ENCODE measurements at regions not wholly inside any gene's neighbourhood (a gene's known extent, or its start where the extent isn't known, plus 50 kb on each side); places are given as distances from the start of the nearest gene placed in this dataset.

DNA sequence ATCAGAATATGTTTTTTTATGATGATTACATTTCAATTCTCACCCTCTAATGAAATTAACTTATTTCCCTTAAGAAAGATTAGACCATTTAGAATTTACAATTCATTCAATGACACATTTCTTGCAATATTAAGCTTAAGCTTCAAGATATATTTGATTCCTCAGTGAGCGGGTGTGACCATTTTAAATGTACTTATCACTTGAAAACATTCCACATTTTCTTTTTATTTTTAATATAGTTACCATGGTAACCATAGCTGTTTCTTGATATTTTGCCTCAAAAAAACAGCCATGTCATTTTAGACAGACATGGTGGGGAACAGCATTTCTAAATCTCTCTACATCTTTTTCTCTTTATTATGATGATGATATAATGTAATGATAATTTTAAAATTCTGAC, 1029.0 kb upstream of the B3GALT2 start:
- TF ChIP-seq CBX3 (IDR thresholded peaks at IDR 0.05; ENCODE audit: borderline replicate concordance, low read depth), result no peak
- TF ChIP-seq, protein P1, sequence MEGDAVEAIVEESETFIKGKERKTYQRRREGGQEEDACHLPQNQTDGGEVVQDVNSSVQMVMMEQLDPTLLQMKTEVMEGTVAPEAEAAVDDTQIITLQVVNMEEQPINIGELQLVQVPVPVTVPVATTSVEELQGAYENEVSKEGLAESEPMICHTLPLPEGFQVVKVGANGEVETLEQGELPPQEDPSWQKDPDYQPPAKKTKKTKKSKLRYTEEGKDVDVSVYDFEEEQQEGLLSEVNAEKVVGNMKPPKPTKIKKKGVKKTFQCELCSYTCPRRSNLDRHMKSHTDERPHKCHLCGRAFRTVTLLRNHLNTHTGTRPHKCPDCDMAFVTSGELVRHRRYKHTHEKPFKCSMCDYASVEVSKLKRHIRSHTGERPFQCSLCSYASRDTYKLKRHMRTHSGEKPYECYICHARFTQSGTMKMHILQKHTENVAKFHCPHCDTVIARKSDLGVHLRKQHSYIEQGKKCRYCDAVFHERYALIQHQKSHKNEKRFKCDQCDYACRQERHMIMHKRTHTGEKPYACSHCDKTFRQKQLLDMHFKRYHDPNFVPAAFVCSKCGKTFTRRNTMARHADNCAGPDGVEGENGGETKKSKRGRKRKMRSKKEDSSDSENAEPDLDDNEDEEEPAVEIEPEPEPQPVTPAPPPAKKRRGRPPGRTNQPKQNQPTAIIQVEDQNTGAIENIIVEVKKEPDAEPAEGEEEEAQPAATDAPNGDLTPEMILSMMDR (IDR thresholded peaks at IDR 0.05 in 2 of 3, conservative IDR thresholded peaks at IDR 0.05 in 1 of 3; ENCODE audit: control insufficient read depth in 2 of 3, extremely low read depth in 1 of 3, insufficient read depth in 1 of 3, low read depth in 3 of 3, low read length in 3 of 3), result no peak
- TF ChIP-seq SUZ12 (IDR thresholded peaks at IDR 0.05; ENCODE audit: unreplicated experiment), result no peak
- no peak for TF ChIP-seq MYC (IDR thresholded peaks at IDR 0.05; ENCODE audit: insufficient read depth, insufficient read length, insufficient replicate concordance, low read length, severe bottlenecking)
- TF ChIP-seq, protein P2, sequence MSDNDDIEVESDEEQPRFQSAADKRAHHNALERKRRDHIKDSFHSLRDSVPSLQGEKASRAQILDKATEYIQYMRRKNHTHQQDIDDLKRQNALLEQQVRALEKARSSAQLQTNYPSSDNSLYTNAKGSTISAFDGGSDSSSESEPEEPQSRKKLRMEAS (IDR thresholded peaks at IDR 0.05; ENCODE audit: low read depth, low read length), result no peak
- TF ChIP-seq YY1 (IDR thresholded peaks at IDR 0.05; ENCODE audit: low read depth, low read length), result no peak
- TF ChIP-seq CBFB (IDR thresholded peaks at IDR 0.05; ENCODE audit: low read depth), result no peak
- no peak for TF ChIP-seq RAD51 (IDR thresholded peaks at IDR 0.05)
